MV-4-11 (cell line): ENCODE measurements at regions not wholly inside any gene's neighbourhood (a gene's known extent, or its start where the extent isn't known, plus 50 kb on each side); places are given as distances from the start of the nearest gene placed in this dataset.
"Not testable (repeated sequence)": the region's sequence is repeated elsewhere in the genome, so short reads cannot be mapped to it uniquely, and the experiment has no call there.

Experiments used
- DNase-seq: peaks from one replicate; lab custom pipeline; 2025; lab: John Stamatoyannopoulos, UW

DNA sequence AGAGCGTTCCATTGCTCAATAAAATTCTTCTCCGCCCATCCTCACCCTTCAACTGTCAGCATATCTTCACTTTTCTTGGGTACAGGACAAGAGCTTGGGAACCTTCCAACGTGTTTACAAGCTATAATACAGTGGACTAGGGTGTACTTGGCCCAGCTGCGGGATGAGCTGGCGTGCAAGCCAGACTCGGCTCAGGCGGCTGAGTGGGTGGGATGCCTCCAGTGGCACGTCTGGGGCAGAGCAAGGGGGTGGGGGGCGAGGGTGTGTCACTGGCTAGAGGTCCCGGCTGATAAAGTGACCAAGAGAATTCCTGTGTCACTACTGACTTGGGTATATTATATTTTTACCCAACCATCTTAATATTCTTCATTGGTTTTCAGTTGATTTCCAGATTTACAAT lies 179.7 kb downstream of the EVA1A start:
- DNase-seq = no peak

DNA sequence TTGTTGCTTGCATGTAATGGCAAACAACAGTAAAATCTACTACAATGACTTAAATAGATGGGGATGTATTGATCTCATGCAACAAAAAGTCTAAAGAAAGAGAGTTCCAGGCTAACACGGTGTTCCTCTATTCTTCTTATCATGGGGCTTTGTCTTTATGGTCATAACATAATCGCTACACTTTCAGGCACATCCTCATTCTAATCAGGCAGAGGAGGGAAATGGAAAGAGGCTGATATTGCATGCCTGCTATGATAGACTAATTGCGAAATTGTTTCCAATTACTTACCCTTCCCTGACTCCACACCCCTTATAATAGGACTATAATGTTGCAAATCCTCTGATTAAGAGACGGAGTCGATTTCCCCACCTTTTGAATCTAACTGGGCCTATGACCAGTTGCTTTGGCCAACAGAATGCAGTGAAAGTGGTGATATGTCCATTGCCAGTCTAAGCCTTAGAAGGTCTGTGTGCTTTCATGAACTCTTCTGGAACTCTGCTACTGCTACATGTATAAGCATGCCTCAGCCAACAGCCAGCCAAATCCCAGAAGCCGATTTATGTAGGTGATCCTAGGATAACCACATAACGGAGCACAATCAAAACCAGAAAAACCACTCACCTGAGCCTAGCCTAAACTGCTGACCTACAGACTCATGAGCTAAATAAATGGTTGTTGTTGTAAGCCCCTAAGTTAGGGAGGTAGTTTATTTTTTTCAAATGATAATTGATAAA lies 180.3 kb upstream of the TACR1 start:
- DNase-seq = no peak

DNA sequence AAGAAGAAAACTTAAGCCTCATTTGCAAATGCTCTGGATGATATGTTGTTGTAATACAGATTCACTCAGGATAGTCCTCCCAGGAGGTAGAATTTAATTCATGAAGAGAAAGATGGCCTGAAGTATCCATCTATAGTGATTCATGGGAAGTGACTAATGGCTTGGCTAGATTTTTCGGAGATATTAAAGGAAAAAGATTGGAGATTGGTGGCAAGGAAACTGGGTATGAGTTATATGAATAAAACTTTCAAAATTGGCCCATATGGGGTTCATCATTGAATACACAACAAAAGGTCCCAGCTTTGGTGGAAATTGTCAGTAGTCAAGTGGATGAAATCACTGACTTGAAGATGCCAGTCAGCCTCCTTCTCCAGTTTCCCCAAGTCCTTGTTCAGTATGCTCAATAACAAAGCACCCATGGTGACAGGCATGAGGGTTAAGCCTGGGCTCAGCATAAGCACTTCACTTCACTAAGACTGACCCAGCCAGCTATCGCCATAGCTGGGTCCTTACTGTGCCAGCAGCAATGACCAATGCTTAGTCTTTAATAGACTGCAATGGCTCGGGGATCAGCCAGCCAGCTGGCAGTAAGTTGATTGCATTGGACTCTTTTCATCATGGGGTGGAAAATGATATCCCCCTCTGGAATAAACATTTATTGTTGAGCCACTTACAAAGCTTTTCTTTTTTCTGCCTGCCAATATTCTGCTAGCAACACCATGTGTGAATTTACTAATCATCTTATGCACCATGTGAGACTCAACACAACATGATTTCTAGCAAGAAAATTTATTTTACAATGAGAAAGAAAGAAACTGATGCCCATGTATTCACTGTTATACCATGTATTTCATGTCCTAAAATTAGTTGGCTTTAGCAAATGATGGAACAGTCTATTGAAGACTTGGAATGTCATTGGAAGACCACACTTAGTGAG lies 176.6 kb upstream of the TACR1 start:
- DNase-seq = no peak

DNA sequence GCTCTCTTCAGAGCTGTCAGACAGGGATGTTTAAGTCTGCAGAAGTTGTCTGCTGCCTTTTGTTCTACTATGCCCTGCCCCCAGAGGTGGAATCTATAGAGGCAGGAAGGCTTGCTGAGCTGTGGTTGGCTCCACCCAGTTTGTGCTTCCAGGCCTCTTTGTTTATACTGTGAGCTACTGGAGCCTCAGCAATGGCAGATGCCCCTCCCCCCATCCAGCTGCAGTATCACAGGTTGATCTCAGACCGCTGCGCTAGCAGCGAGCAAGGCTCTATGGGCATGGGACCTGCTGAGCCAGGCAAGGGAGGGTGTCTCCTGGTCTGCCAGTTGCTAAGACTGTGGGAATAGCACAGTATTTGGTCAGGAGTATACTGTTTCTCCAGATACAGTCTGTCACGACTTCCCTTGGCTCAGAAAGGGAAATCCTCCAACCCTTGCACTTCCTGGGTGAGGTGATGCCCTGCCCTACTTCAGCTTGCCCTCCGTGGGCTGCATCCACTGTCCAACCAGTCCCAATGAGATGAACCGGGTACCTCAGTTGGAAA lies 175.2 kb upstream of the TACR1 start:
- not testable (repeated sequence) for DNase-seq

DNA sequence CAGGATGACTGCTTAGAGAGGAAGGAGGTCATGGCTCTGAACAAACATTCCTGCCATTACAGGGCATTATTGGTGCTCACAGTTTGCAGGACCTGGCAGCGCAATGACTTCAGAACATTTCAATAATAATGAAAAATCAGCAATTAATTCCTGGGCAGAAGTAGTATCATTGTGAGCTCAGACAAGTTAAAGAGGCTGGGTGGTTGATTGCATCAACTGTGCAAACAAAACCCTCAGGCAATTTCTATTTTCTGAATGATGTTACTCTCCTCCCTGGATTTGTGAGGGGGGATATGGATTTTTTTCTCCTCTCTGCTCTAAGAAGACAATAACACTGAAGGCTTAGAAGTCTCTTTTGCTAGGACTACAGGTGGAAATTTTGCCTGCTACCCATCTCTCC lies 168.1 kb upstream of the TACR1 start:
- no peak for DNase-seq

DNA sequence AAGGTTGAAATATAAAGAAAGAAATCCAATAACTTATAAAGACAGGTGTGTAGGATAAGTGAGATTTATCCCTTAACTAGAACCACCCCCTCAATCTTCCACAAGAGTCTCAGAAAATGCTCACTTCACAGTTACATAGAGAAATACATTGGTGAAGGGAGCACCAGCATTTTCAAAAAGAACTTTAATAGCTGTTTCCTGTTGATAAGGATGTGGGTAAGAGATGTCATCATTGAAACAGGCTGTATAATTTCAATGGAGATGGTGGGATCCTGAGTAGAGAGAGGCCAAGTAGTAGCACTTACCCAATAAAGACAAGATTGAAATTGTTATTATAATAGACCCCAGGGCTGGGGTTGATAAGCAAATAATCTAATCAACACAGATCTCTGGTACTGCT lies 162.2 kb upstream of the TACR1 start:
- DNase-seq = no peak

DNA sequence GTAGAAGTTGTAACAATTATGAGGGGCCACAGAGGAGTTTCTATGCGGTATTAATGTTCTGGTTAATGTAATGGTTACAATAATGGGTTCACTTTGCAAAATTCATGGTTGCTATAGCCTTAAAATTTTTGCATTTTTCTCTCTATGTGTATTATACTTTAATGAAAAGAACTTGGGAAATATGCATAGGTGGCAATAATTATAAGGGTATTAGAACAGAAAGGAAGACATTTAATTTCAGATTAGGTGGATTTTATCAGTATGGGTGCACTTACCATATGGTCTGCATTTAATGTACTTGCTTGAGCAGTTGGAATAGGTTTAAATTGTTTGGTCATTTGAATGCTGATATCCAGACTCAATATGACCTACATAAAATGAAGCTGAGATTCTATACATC lies 161.6 kb upstream of the TACR1 start:
- DNase-seq = no peak

DNA sequence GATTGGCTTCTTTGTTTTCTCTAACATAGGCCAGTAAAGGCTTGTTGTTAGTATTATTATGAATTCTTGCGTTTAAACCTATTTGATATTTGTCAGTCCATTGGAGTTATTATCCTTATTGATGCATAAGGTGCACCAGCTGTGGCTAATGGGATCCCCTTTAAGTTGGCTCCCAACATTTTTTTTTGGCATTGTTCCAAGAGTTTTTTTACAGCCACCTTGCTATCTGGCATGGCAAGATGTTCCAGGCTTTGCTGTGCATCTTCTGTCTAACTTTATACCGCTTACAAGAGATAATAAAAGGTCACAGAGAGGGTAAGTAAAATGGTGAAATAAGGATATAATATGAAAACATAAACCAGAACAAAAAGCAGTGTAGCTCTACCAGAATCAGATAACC lies 157.5 kb upstream of the TACR1 start:
- DNase-seq = no peak

DNA sequence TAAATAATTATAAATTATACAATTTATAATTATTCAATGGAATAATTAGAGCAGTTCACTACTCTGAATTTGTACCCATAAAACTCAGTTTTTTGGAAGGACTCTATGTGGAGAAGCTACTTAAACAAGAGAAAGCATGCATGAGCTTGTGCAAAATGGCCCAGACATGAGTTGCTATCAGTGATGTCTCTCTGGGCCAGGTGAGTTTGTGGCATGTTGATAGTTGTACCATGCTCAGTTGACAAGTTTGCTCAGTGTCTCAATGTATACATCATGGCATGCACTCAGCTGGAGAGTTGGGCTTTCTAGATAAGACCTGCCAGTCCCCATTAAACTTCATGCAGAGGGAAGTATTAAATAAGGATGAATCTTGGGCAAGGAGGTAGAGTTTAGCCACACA lies 153.8 kb upstream of the TACR1 start:
- no peak for DNase-seq

GRCh38 chr2:75348307-75348706 lies 149.0 kb upstream of the TACR1 start:
- no peak for DNase-seq

DNA sequence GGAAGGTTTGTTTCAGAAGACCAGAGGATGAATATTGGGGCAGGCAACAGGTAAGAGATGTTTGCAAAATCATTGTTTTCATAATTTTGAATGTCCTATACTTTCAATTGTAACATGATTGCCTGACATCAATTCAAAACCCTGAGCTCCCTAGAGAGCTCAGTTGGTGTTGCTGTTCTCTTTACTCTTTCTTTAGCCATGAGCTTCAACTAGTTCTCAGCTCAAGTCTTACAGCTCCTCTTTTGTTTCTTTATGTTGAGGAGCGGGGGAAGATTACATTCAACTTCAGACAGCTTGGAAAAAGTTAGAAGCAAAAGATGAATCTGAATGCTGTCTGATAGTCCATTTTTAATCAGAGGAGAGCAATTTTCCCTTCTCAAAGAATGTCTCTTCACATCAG lies 144.8 kb upstream of the TACR1 start:
- DNase-seq = no peak

GRCh38 chr2:75342504-75343175 lies 143.3 kb upstream of the TACR1 start:
- DNase-seq = no peak

DNA sequence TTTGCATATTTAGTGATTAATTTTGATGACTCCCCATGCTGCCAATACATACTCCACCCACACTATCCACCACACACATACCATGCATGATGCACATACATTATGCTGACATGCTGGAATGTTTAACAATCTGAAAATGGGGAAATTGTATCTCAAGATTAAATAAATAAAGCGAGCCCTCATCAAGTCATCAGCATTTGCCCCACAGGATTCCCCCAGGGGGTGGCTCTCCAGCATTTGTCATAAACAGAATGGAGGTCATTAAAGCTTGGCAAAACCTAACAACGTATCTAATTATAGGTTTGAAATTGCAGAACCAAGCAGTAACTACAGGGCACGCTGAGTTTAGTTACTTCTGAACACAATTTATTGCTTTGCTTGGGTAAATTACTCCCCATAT lies 141.2 kb upstream of the TACR1 start:
- DNase-seq = no peak

- DNase-seq = no peak
These were observed 139.1 kb upstream of the TACR1 start for GRCh38 chr2:75338461-75338860.

DNA sequence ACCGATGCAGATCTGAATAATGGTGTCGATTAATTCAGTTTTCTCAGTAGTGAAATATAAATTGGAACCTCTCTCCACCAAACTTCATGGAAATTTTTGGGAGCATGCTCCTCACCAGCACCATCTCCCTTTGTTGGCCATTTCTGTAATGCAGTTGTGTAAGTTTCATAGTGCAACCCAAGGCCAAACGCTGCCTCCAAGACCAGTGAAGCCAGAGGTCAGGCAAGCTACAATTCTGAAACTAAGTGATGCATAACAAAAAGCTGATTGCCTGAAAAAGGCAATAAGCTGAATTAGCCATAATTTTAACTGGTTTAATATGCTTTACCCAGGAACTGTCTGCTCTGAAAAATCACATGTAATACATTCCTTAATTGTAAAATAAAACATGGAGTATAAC lies 138.3 kb upstream of the TACR1 start:
- no peak for DNase-seq

DNA sequence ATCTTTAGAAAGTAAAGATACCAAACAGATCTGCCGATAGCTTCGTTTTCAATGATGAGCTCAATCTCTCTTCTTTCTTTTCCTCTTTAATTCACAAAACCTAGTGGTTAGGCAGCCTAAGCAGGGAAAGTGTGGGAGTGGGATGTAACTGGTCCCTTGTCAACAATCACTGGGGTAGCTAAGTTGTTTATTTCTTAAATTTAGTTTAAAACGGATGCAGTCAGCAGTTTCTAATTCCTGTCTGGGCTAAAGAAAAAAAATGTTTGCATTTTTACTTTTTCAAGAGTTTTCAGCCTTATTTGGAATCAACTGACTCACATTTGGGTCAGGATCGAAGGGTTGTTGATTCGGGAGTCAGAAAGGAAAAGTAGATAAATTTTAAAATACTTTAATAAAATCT lies 137.7 kb upstream of the TACR1 start:
- no peak for DNase-seq

DNA sequence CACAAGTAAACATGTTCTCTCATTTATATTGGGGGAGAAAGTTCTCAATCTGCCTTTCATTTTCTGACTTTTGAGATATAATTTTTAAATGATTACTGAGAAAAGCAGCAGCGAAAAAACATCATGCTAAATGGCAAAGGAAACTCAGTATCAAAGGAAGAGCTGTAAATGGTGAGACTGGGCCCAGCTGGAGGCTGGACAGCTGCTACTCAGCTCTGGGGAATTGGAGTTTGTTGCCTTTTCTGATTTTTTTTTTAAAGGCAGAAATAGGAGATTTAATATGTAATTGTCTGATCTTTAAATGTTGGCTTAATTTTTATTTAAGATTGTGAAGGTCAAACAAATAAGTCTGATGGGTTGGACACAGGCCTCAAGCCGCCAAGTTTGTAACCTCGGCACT lies 137.1 kb upstream of the TACR1 start:
- no peak for DNase-seq

GRCh38 chr2:75334076-75334475 lies 134.8 kb upstream of the TACR1 start:
- DNase-seq = no peak

GRCh38 chr2:75333646-75334045 lies 134.3 kb upstream of the TACR1 start:
- no peak for DNase-seq

GRCh38 chr2:75328156-75328555 lies 128.8 kb upstream of the TACR1 start:
- DNase-seq = no peak

DNA sequence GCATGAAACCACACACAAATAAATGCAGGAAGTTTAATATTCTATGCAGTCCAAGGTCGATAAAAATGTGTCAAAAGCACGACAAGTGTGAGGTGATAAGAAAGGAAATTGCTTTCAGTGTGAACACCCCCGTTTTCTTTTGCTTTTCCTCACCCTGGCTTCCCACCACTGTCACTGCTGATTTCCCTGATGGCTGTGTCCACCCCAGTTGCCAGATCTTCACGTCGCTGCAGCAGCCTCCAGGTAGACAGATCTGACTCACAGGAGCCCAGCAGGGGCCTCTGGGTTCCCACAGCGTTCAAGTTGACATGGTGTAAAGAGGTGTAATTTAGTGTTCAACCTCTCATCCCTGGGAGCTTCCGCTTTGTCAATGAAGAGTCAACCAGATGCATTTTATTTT lies 128.0 kb upstream of the TACR1 start:
- DNase-seq = no peak

DNA sequence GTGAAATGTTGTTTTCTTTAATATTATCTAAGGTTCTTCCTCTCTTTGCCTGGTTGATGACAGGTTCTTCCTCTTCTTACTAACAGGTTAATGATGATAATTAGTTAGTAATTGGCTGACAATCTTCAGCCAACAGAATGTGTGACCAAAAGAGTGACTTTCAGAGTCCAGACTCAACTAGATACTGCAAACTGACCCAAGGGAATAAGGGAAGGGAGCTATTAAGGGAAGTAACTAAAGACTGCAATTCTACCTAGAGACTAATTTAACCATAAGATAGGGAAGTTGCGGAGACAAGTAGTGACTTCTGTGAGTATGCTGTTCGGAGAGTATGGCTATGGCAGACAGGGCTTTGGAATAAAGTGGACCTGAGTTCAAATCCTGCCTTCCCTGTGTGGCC lies 127.3 kb upstream of the TACR1 start:
- no peak for DNase-seq

GRCh38 chr2:75325594-75325993 lies 126.3 kb upstream of the TACR1 start:
- DNase-seq = no peak
